MCF 10A (cell line): ENCODE measurements at regions not wholly inside any gene's neighbourhood (a gene's known extent, or its start where the extent isn't known, plus 50 kb on each side); places are given as distances from the start of the nearest gene placed in this dataset.
A peak's percentile ranks its signal among the peaks of the same experiment; 100 is the strongest.

Experiments
- BruUV-seq: library from RNA; stranded (reverse); fragments of 400-500 nt; replicated peaks from 2 replicates; lab custom pipeline; 2021; lab: Mats Ljungman, UMichigan
- CTCF ChIA-PET: fragments of 300-600 bp; sonication (Branson Sonifier 250); formaldehyde crosslinking; extraction: SDS; loops from one replicate; lab custom pipeline; 2021; ENCODE audit warnings: antibody characterized with exemption, inconsistent platforms; lab: Yijun Ruan, JAX
- POLR2A ChIA-PET: fragments of 300-600, 350-650 bp; sonication (Branson Sonifier 250); formaldehyde crosslinking; extraction: SDS; loops from one replicate; lab custom pipeline; 2020; ENCODE audit warnings: antibody characterized with exemption, inconsistent platforms; lab: Yijun Ruan, JAX
- DNase-seq: peaks from one replicate; pipeline ENCODE4 v3.0.0-alpha.2; 2018; ENCODE audit not compliant: unreplicated experiment
- H3K27ac Mint-ChIP-seq: one replicate; pipeline ENCODE4 v1.8.0; 2022; ENCODE audit warnings: mild to moderate bottlenecking, low read depth, mixed read lengths; ENCODE audit not compliant: unreplicated experiment
- H3K27me3 Mint-ChIP-seq: one replicate; pipeline ENCODE4 v1.8.0; 2022; ENCODE audit warnings: mixed read lengths; ENCODE audit not compliant: insufficient read depth, unreplicated experiment
- H3K36me3 Mint-ChIP-seq: one replicate; pipeline ENCODE4 v1.8.0; 2022; ENCODE audit warnings: mild to moderate bottlenecking, moderate library complexity, mixed read lengths; ENCODE audit not compliant: insufficient read depth, unreplicated experiment
- H3K4me1 Mint-ChIP-seq: one replicate; pipeline ENCODE4 v1.8.0; 2022; ENCODE audit warnings: mixed read lengths; ENCODE audit not compliant: insufficient read depth, unreplicated experiment
- H3K4me3 Mint-ChIP-seq: one replicate; pipeline ENCODE4 v1.8.0; 2022; ENCODE audit warnings: mild to moderate bottlenecking, moderate library complexity, mixed read lengths; ENCODE audit not compliant: unreplicated experiment
- H3K9me3 Mint-ChIP-seq: one replicate; pipeline ENCODE4 v1.8.0; 2022; ENCODE audit warnings: mixed read lengths; ENCODE audit not compliant: unreplicated experiment
- intact Hi-C: fragments of 100-400 bp; cut with micrococcal nuclease; formaldehyde crosslinking; loops from 2 replicates; pipeline ENCODE4 v1.14.1; 2022
- TF ChIP-seq, protein P1 (sequence below): fragments of 200-600 bp; IDR thresholded peaks from one replicate; pipeline ENCODE4 v1.8.0; 2022; ENCODE audit warnings: antibody characterized with exemption, mild to moderate bottlenecking; ENCODE audit not compliant: unreplicated experiment

DNA sequence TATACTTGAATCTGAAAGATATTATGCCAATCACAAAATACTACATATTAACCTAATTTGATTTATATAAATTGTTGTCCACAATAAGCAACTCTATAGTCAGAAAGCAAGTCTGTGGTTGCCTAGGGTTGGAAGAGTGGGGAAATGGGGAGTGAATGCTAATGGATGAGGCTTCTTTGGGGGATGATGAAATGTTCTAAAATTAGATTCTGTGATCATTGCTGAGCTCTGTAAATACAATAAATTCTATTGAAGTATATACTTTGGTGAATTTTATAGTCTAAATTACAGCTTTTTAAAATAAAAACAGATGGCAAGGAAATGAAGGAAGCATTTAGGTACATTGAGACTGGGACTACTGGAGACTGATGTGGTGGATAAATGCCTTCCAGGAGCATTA lies 275.5 kb downstream of the MBD2 start:
- Mint-ChIP-seq H3K9me3 (peaks cover 5% of the 10 kb centered on the region), H3K36me3 (no peaks in the 10 kb centered on the region), H3K4me1 (no peaks in the 10 kb centered on the region), H3K27me3 (no peaks in the 10 kb centered on the region), H3K27ac (no peak overlapping the region), H3K4me3 (no peak overlapping the region)
- intact Hi-C loops = no loop called here
- no peak for DNase-seq
- TF ChIP-seq, protein P1, sequence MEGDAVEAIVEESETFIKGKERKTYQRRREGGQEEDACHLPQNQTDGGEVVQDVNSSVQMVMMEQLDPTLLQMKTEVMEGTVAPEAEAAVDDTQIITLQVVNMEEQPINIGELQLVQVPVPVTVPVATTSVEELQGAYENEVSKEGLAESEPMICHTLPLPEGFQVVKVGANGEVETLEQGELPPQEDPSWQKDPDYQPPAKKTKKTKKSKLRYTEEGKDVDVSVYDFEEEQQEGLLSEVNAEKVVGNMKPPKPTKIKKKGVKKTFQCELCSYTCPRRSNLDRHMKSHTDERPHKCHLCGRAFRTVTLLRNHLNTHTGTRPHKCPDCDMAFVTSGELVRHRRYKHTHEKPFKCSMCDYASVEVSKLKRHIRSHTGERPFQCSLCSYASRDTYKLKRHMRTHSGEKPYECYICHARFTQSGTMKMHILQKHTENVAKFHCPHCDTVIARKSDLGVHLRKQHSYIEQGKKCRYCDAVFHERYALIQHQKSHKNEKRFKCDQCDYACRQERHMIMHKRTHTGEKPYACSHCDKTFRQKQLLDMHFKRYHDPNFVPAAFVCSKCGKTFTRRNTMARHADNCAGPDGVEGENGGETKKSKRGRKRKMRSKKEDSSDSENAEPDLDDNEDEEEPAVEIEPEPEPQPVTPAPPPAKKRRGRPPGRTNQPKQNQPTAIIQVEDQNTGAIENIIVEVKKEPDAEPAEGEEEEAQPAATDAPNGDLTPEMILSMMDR = no peak
- BruUV-seq = no TSS peak
- ChIA-PET CTCF (interaction anchor here (0.6 kb wide), 1 partner anchor 296 kb away, joined by 3 read pairs; no protein-coding TSS in a partner anchor), POLR2A (interaction anchor here (0.6 kb wide), 2 partner anchors 10 to 122 kb away, joined by 3 to 4 read pairs; no protein-coding TSS in a partner anchor)

DNA sequence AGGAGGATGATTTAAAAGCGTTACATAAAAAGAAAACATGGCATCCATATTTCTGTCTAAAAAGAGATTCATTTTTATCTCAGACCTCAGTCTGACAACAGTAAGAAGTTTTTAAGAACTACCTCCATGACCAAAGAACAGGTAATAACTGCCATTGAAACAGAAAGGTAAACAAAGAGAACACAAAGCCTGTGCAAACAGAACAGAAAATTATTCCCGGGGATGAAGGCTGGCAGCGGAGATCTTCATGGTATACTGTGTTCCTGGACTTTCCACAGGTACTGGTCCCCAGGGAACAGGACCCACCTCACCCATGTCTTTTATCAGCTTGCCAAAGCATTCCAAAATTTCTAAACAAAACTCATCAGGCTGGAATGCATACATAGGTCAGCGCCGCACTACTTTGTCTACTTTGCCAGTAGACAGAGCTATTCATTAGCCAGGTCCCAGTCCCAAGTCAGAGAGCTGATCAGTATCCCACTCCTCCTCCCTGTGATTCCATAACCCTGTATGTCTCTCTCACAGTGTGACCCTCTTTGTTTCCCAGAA lies 277.3 kb downstream of the MBD2 start:
- POLR2A ChIA-PET = interaction anchor here (0.6 kb wide), 1 partner anchor 274 kb away, joined by 3 read pairs; no protein-coding TSS in a partner anchor
- no peak for DNase-seq
- no peak overlapping the region for H3K27ac Mint-ChIP-seq
- no peaks in the 10 kb centered on the region for H3K27me3 Mint-ChIP-seq
- H3K9me3 Mint-ChIP-seq = peaks cover 5% of the 10 kb centered on the region
- H3K4me3 Mint-ChIP-seq = no peak overlapping the region
- TF ChIP-seq, protein P1 = no peak
- no peaks in the 10 kb centered on the region for H3K36me3 Mint-ChIP-seq
- BruUV-seq = no TSS peak
- intact Hi-C loops = no loop called here
- H3K4me1 Mint-ChIP-seq = no peaks in the 10 kb centered on the region
- CTCF ChIA-PET = interaction anchor here (0.7 to 1.0 kb wide), 2 partner anchors 226 to 248 kb away, joined by 3 to 4 read pairs; no protein-coding TSS in a partner anchor

DNA sequence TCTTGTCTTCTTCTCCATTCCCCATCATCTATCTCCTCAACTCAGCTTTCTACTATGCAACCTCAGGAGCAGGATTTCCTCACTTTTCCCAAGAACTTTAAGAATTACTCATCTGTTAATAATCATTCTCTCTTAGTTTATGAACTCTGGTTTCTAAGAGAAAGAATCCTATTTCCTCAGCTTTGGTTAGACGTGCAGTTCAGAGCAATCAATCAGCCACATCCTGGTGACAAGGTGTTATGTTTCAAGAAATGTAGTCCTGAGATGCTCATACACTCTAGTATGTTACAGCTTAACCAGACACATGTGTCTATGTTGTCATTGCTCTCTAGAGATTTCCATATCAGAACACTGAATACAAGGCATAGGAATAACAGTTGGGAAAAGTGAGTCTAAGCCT lies 277.9 kb downstream of the MBD2 start:
- ChIA-PET CTCF (no interaction called here), POLR2A (no interaction called here)
- intact Hi-C loops = no loop called here
- Mint-ChIP-seq H3K36me3 (no peaks in the 10 kb centered on the region), H3K4me1 (no peaks in the 10 kb centered on the region), H3K27ac (no peak overlapping the region), H3K4me3 (no peak overlapping the region), H3K9me3 (peaks cover 5% of the 10 kb centered on the region), H3K27me3 (no peaks in the 10 kb centered on the region)
- TF ChIP-seq, protein P1 = no peak
- BruUV-seq = no TSS peak
- no peak for DNase-seq

DNA sequence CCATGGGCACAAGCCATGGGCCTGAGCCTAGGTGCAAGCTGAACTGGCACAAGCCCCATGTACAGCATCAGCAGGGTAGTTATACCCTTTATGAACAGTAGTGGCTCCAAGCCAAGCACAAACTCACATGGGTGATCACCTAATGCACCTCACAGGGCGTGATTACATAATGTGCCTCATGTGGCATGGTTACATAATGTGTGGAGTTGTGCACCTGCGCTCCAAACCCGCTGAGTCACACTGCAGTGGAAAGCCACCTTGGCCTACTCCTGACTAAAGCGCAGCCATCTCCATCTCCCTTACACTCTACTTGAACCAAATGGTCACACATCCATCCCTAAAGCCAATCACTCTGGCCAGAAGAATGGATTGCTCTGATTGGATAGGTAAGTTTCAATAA lies 279.7 kb downstream of the MBD2 start:
- no TSS peak for BruUV-seq
- Mint-ChIP-seq H3K27ac (no peak overlapping the region), H3K9me3 (peaks cover 5% of the 10 kb centered on the region), H3K36me3 (no peaks in the 10 kb centered on the region), H3K4me1 (no peaks in the 10 kb centered on the region), H3K27me3 (no peaks in the 10 kb centered on the region), H3K4me3 (no peak overlapping the region)
- CTCF ChIA-PET = no interaction called here
- POLR2A ChIA-PET = no interaction called here
- DNase-seq = peak; percentile 22
- TF ChIP-seq, protein P1 = no peak
- intact Hi-C loops = no loop called here
